ENCODE measurements at regions not wholly inside any gene's neighbourhood (a gene's known extent, or its start where the extent isn't known, plus 50 kb on each side); places are given as distances from the start of the nearest gene placed in this dataset.

DNA sequence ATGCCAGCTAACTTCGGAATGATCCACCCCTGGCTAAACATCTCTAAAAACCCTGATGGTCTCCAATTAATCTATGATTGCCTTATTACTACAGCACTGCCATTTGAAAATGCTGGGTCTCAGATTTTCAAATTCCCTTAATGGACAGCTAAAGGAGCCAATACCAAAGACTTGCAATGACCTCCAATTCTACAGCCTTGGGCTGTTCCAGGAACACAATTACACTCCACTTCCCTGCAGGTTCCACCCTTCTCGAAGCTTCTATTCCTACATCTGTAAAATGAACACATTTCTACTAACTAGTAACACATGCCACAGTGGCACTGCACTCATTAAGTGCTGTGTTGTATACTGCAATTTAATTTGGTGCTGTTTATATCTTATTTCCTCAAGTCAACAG, 85.7 kb upstream of the AK4 start:
- TF ChIP-seq, protein P1, sequence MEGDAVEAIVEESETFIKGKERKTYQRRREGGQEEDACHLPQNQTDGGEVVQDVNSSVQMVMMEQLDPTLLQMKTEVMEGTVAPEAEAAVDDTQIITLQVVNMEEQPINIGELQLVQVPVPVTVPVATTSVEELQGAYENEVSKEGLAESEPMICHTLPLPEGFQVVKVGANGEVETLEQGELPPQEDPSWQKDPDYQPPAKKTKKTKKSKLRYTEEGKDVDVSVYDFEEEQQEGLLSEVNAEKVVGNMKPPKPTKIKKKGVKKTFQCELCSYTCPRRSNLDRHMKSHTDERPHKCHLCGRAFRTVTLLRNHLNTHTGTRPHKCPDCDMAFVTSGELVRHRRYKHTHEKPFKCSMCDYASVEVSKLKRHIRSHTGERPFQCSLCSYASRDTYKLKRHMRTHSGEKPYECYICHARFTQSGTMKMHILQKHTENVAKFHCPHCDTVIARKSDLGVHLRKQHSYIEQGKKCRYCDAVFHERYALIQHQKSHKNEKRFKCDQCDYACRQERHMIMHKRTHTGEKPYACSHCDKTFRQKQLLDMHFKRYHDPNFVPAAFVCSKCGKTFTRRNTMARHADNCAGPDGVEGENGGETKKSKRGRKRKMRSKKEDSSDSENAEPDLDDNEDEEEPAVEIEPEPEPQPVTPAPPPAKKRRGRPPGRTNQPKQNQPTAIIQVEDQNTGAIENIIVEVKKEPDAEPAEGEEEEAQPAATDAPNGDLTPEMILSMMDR (IDR thresholded peaks at IDR 0.05; ENCODE audit: extremely low read depth, missing control alignments) = no peak
- no peak for DNase-seq (ENCODE audit: low spot score)

DNA sequence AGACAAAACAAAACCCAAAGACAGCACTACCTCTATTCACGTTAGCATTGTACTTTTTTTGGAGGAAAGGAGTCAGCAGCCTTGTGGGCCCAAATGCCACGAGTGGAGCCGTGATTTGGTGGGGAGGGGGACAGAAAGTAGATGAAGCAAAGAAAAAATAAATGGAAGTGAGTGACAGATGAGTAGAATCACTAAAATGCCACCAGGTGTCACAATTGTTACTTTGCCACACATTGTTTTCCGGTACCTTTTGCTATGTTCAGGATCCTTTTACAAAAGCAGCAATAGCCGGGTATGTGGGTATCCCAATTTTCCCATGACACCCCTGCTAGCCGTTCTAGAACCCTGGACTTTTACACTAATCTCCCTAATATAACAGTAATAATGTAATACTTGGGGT, 85.0 kb upstream of the AK4 start:
- peak; percentile 35 for DNase-seq (ENCODE audit: low spot score)
- TF ChIP-seq, protein P1 (IDR thresholded peaks at IDR 0.05; ENCODE audit: extremely low read depth, missing control alignments) = no peak

DNA sequence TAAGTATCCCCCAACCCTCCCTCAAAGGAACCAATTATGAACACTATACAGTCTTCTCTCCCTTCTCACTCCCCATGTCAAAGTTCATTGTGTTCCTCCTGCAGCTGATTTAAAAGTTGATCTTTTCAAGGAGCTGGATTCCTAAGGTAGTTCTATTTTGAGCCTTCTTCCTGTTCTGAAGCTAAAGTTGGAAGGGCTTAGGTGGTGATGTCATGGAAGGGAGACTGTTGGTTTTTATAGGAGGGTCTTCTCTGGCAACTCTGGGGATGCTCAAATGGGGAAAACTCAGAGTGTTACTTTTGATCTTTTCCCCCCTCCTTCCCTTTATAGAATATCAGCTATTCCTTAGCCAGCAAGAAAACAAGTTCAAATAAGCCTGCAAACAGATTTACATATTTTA, 83.0 kb upstream of the AK4 start:
- TF ChIP-seq, protein P1 (IDR thresholded peaks at IDR 0.05; ENCODE audit: extremely low read depth, missing control alignments) = no peak

DNA sequence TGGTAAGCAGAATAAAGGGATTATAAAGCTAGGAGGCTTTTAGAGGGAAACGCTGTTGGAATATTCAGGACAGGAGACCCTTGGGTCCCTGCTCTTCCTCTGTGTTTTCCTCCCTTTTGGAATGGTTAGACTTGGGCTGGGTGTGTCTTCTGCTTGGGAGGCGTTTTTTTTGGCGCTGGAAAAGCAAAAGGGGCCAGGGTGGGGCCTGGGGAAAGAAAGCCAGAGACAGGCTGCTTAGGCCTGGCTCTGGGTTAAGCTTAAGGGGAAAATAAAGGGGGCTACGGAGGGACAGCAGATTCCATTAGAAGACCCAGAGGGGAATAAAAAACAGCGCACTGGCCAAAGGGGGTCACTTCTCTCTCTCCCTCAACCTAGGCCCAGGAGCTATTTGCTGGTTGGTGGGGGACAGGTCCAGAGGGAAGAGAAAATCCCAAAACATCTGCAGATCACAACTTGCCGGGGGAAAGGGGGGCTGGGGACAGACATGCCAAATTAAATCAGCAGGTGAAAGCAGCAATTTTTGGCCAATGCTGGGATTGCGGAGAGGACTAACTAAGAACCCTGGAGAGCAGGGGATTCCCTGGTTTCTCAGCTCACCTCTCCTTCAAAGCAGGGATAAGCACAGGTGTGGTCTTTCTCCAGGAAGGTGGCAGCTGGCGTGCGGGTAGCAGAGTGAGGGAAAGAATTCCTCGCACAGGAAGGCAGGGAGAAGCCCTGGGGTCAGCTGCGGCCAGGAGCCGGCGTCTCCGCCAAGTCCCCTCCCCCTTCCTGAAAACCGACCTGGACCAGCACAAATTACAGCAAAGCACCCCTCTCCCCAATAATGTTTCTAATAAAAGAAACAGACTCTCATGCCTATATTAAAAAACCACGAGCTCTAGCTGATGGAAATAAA, 82.2 kb upstream of the AK4 start:
- TF ChIP-seq, protein P1 (IDR thresholded peaks at IDR 0.05; ENCODE audit: extremely low read depth, missing control alignments) = no peak
- no peak for DNase-seq (ENCODE audit: low spot score)

More for the DNA sequence above, 83.0 kb upstream of the AK4 start:
- DNase-seq (ENCODE audit: low spot score) = no peak

DNA sequence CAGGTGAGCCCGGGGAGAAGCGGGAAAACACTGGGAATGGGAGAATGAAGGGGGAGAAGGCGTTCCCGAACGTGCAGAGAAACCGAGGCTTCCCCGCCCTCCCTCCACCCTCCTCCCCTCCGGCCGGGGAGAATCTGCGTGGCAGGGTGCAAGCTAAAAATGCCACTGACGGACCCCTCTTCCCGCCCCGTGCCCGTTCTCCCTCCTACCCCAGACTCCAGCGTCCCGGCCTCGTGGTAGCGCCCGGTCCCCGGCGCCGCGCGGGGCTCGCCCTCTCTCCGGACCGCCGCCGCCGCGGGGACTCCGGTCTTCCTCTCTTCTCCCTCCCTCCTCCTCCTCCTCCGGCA, 81.6 kb upstream of the AK4 start:
- TF ChIP-seq, protein P1 (IDR thresholded peaks at IDR 0.05; ENCODE audit: extremely low read depth, missing control alignments) = no peak
- no peak for DNase-seq (ENCODE audit: low spot score)

DNA sequence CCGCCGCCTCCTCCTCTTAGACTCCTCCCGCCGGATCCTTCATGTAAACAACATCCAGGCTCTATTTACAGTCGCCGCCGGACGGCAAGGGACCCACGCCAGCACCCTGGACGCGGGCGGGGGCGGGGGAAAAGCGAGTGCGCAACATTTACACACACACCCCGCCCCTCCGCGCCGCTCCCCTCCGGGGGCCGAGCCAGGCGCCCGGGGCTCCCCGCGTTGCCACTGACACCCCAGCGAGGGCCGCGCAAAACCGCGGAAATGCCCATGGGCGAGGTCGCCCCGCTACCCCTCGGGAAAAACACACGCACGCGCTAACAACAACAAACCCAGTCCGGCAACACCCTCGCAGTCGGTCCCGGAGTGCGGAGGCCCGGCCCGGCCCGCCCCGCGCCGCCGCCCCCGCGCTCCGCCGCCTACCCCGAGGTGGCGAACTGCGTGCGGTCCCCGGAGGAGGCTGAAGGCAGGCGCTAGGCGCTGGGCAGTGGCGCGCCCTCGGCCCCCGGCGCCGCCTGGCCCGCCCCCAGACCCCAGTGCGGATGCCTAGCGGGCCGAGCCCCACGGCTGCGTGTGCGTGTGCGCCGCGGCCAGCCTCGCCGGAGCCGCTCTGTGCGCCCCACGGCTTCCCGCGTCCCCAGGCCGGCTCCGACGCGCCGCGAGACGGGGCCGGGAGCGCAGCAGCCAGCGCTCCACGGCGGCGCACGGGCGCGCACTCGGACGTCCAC, 81.1 kb upstream of the AK4 start:
- peak; percentile 79 for DNase-seq (ENCODE audit: low spot score)
- TF ChIP-seq, protein P1 (IDR thresholded peaks at IDR 0.05; ENCODE audit: extremely low read depth, missing control alignments) = no peak

Measured in GM20000 (cell line).